Fibroblast of peridontal ligament (primary cell): ENCODE measurements at regions not wholly inside any gene's neighbourhood (a gene's known extent, or its start where the extent isn't known, plus 50 kb on each side); places are given as distances from the start of the nearest gene placed in this dataset.
"Not testable (repeated sequence)": the region's sequence is repeated elsewhere in the genome, so short reads cannot be mapped to it uniquely, and the experiment has no call there.

Source experiments
- DNase-seq: peaks from one replicate; pipeline ENCODE4 v3.0.0-alpha.2; 2010; ENCODE audit errors: extremely low read depth

- peak; percentile 52 for DNase-seq
Measured at GRCh38 chr5:72692651-72693442, 123.6 kb upstream of the TNPO1 start.

- DNase-seq = peak; percentile 89
Measured at GRCh38 chr5:72692231-72692637, 124.2 kb upstream of the TNPO1 start.

GRCh38 chr5:72691751-72692150 is 124.7 kb upstream of the TNPO1 start:
- DNase-seq = no peak

GRCh38 chr5:72688916-72689315 is 127.5 kb upstream of the TNPO1 start:
- no peak for DNase-seq

GRCh38 chr5:72687288-72687687 is 129.2 kb upstream of the TNPO1 start:
- no peak for DNase-seq

- no peak for DNase-seq
Measured at GRCh38 chr5:72682561-72682960, 133.9 kb upstream of the TNPO1 start.

GRCh38 chr5:72681781-72682180 is 134.7 kb upstream of the TNPO1 start:
- no peak for DNase-seq

GRCh38 chr5:72677447-72677846 is 139.0 kb upstream of the TNPO1 start:
- no peak for DNase-seq

- DNase-seq = not testable (repeated sequence)
Measured at GRCh38 chr5:72676831-72677230, 139.6 kb upstream of the TNPO1 start.

GRCh38 chr5:72673623-72674022 is 142.8 kb upstream of the TNPO1 start:
- no peak for DNase-seq

GRCh38 chr5:72673180-72673579 is 143.3 kb upstream of the TNPO1 start:
- no peak for DNase-seq

GRCh38 chr5:72667708-72668107 is 148.8 kb upstream of the TNPO1 start:
- DNase-seq = no peak

- DNase-seq = no peak
Measured at GRCh38 chr5:72662936-72663335, 153.5 kb upstream of the TNPO1 start.

- peak; percentile 19 for DNase-seq
Measured at GRCh38 chr5:72662305-72662704, 154.2 kb upstream of the TNPO1 start.

- DNase-seq = no peak
Measured at GRCh38 chr5:72661405-72661804, 154.2 kb upstream of the ZNF366 start.

- no peak for DNase-seq
Measured at GRCh38 chr5:72659726-72660125, 152.5 kb upstream of the ZNF366 start.

- peak; percentile 51 for DNase-seq
Measured at GRCh38 chr5:72658761-72659540, 151.7 kb upstream of the ZNF366 start.

- no peak for DNase-seq
Measured at GRCh38 chr5:72658161-72658560, 151.0 kb upstream of the ZNF366 start.

- no peak for DNase-seq
Measured at GRCh38 chr5:72656756-72657513, 149.7 kb upstream of the ZNF366 start.

- DNase-seq = no peak
Measured at GRCh38 chr5:72656331-72656730, 149.1 kb upstream of the ZNF366 start.

- DNase-seq = no peak
Measured at GRCh38 chr5:72654231-72654630, 147.0 kb upstream of the ZNF366 start.

GRCh38 chr5:72653586-72653985 is 146.4 kb upstream of the ZNF366 start:
- no peak for DNase-seq
